ENCODE measurements at regions not wholly inside any gene's neighbourhood (a gene's known extent, or its start where the extent isn't known, plus 50 kb on each side); places are given as distances from the start of the nearest gene placed in this dataset.

GRCh38 chr4:151820004-151820403 is 59.2 kb upstream of the GATB start:
- TF ChIP-seq, protein P1, sequence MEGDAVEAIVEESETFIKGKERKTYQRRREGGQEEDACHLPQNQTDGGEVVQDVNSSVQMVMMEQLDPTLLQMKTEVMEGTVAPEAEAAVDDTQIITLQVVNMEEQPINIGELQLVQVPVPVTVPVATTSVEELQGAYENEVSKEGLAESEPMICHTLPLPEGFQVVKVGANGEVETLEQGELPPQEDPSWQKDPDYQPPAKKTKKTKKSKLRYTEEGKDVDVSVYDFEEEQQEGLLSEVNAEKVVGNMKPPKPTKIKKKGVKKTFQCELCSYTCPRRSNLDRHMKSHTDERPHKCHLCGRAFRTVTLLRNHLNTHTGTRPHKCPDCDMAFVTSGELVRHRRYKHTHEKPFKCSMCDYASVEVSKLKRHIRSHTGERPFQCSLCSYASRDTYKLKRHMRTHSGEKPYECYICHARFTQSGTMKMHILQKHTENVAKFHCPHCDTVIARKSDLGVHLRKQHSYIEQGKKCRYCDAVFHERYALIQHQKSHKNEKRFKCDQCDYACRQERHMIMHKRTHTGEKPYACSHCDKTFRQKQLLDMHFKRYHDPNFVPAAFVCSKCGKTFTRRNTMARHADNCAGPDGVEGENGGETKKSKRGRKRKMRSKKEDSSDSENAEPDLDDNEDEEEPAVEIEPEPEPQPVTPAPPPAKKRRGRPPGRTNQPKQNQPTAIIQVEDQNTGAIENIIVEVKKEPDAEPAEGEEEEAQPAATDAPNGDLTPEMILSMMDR (IDR thresholded peaks at IDR 0.05) = no peak
- TF ChIP-seq ZFX (IDR thresholded peaks at IDR 0.05; ENCODE audit: borderline replicate concordance) = no peak

Measured in 22Rv1 (cell line).